SKM-1 treated with dmso at 0.1 percent for 144 hours (cell line): ENCODE measurements at regions not wholly inside any gene's neighbourhood (a gene's known extent, or its start where the extent isn't known, plus 50 kb on each side); places are given as distances from the start of the nearest gene placed in this dataset.

Experiments
- DNase-seq: peaks from one replicate; lab custom pipeline; 2025; ENCODE audit not compliant: unreplicated experiment; lab: John Stamatoyannopoulos, UW

DNA sequence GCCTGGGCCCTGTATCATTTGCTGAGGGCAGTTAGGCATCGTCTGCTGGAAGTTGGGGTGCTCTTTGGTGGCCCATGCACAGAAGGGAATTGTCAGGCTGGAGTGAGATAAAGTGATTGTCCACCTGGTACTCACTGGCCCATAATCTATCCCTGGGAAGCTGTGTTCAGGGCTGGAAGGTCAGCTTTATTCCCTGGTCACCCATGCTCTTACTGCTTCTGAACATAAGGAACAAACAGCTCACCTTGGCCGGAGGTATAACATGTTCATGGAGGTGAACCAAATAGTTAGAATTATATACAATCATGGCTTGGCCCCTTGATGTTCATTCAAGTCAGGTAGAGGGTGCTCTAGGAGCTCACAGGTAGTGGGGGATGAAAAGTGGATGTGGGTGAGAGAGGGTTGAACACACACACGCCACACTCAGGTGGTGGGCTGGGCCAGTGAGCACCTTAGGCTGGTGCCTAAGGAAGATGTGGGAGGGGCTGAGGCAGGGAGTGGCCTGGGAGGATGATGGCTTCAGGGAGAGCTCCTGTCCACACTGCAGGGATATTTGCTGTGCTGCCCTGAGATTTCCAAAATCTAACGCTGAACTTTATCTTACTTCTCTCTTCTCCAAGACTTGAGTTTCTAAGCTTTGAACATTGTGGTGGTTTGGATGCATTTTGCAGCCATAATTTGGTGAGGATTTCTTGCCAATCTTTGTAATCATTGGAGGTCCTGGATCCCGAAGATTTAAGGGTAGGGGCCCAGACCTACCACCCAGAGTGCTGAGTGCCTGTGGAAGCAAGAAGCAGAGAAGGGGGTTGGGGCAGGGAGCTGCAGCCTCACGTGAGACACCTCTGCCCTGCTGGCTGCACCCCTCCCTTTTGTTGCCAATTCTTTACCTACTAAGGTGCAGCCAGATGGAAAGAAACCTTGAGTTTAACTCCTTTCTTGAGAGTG, 420.6 kb downstream of the ZNF536 start:
- no peak for DNase-seq

- no peak for DNase-seq
These were observed 418.9 kb downstream of the ZNF536 start for GRCh38 chr19:30791088-30791487.

DNA sequence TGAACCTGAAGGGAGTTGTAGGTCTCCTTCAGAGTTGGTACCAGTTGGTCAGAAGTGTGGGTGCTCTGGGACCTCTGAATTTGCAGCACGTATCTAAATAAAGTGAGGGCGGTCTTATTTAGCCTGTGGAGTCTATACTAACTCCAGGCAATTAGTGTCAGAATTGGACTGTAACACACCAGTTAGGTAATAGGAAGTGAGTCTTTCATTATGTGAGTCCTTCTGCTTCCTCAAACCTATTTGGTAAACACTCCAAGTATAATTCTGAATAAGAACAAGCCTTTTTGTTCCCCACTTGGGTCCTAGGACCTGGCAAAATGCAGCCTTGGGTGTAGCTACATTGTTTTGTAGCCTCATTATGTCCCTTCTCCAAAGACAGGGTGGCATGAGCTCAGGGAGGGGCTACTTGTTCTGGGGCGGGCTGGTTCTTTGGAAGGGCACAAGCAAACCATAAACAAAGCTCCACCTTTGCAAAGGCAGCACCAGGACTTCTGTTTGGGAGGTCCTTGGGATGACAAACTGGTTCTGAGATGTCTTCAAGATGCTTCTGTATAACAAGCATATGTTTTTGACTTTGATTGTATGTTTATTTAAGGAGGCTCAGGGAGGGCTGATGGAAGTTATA, 418.0 kb downstream of the ZNF536 start:
- peak; percentile 7 for DNase-seq

- DNase-seq: no peak
These were observed 416.1 kb downstream of the ZNF536 start for GRCh38 chr19:30788105-30788765.

DNA sequence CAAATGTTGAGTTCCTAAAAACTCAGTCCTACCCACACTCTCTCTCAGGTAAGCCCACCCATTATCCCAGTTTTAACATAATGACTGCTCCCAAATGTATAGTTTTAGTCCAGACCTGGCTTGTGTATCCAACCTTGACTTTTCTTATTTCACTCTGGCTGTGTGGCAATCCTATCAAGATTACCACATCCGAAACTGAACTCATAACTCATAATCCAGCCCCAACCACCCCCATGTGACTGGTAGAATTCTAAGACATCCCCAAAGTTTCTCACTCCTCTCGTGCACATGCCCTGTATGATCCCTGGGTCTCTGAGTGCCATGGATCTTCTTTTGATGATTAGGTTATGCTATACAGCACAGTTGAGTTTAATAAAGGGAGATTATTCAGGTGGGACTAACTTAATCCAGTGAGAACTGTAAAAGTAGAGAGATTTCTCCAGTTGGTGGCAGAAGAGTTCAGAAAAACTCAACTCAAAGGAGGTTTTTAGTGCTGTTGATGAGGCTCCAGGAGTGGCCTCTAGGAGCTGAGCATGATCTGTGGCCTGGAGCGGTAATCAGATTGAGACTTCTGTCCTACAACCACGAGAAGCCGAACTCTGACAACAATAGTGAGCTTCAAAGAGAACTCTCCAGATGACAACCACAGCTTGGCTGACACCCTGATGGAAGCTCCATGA, 413.4 kb downstream of the ZNF536 start:
- DNase-seq: no peak

DNA sequence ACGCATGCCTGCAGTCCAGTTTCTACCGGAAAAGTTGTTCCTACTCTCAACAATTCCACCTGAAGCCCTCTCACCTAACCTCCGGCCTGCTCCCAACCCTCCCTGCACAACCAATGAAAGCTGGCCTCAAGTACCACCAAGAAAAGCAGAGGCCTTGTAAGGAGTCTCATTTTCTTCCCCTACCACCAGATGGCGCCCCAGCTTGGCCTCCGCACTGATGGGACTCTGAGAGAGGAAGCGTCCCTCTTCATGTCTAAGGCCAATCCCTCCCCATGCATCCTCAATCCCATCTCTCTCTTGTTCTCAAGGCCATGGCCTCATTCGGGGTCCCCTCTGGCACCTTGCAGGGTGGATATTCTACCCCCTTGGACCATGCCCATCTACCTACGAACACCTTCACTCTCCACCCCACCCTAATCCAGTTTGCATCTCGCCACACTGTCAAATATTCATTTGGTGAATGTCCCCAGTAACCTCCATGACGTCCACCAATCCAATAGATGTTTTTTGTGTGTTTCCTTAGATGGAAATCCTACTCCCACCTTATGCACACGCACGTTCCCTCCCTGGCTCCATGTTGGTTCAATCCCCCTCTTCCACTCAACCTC, 412.8 kb downstream of the ZNF536 start:
- DNase-seq: peak; percentile 59

- no peak for DNase-seq
These were observed 411.8 kb downstream of the ZNF536 start for GRCh38 chr19:30783936-30784335.

DNA sequence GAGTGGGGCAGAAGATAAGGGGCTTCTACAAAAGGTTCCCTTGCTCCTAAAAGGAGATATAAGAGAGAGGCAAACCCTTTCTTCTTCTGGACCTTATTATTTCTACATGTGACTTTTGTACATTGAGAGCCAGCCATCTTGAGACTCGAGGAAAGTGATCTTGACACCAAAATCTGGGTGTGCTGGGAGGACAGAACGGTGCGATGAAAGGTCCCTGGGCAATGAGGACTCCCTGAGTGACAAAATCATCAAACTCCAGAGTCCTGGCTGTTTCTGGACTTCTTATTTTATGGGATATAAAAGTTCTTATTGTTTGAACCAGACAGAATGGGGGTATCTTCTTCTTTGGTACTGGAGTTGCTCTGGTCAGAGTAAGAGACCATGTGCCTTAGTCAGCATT, 411.0 kb downstream of the ZNF536 start:
- DNase-seq: no peak

- no peak for DNase-seq
These were observed 409.3 kb downstream of the ZNF536 start for GRCh38 chr19:30781519-30781918.

- DNase-seq: no peak
These were observed 408.9 kb downstream of the ZNF536 start for GRCh38 chr19:30781047-30781446.

- DNase-seq: no peak
These were observed 408.3 kb downstream of the ZNF536 start for GRCh38 chr19:30780456-30780855.

GRCh38 chr19:30780032-30780431, 407.8 kb downstream of the ZNF536 start:
- DNase-seq: no peak

- no peak for DNase-seq
These were observed 407.0 kb downstream of the ZNF536 start for GRCh38 chr19:30778961-30779715.

GRCh38 chr19:30778061-30778460, 405.9 kb downstream of the ZNF536 start:
- no peak for DNase-seq

DNA sequence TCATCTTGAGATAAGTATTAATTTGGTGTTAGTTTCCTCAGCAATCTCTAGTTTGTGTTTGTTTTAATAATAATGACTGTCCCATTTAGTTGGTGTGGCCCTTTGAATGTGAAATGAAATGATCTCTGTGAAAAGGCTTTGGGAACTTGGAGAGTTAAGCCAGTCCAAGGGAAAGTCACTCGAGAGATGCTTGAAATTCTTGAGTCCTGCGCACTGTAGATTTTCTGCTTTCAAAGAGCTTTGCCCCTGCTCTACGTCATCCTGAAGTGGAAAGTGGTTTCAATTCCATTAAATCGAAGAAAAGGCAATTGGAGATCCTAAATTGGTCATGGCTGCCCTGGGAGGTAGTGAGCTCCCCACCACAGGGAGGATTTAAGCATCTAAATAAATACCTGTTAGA, 403.8 kb downstream of the ZNF536 start:
- DNase-seq: no peak

- no peak for DNase-seq
These were observed 402.1 kb downstream of the ZNF536 start for GRCh38 chr19:30774252-30774766.

GRCh38 chr19:30762651-30763050, 390.5 kb downstream of the ZNF536 start:
- DNase-seq: no peak

DNA sequence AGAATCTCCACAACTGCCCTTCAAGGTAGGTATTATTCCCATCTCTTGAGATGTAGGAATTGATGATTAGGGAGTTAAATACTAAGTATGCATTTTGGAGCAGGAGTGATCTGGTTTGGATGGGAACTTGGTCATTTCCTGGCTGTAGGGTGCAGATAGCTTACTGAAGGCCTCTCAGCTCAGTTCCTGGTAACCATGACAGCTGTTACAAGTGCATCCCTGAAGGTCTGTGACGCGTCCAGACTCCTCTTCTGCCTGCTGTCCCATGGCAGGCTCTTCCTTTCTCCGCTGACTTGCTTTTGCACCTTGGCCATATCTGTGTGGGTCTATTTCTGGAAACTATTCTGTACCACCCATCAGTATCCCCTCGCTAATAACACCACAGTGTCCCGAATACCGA, 387.8 kb downstream of the ZNF536 start:
- no peak for DNase-seq

GRCh38 chr19:30757837-30758617, 385.8 kb downstream of the ZNF536 start:
- DNase-seq: no peak
